Naive thymus-derived CD4-positive, alpha-beta T cell (primary cell): ENCODE measurements at regions not wholly inside any gene's neighbourhood (a gene's known extent, or its start where the extent isn't known, plus 50 kb on each side); places are given as distances from the start of the nearest gene placed in this dataset.
"Not testable (repeated sequence)": the region's sequence is repeated elsewhere in the genome, so short reads cannot be mapped to it uniquely, and the experiment has no call there.

Source experiments
- ATAC-seq: fragments of 150-1000 bp; cut with Tn5 transposase; 2 replicates; pipeline ENCODE4 v1.10.0; 2021; ENCODE audit warnings: mild to moderate bottlenecking, moderate library complexity
- CTCF ChIA-PET: fragments of 350-600 bp; sonication (Branson Sonifier 250); formaldehyde crosslinking; loops from one replicate; lab custom pipeline; 2021; ENCODE audit warnings: antibody characterized with exemption; lab: Charles Lee
- POLR2A ChIA-PET: fragments of 350-600 bp; sonication (Branson Sonifier 250); formaldehyde crosslinking; loops from one replicate; lab custom pipeline; 2021; ENCODE audit warnings: antibody characterized with exemption, inconsistent platforms; lab: Charles Lee
- DNase-seq, 9 donors: peaks; one replicate each; pipeline versions ENCODE4 v3.0.0 to v3.0.0-alpha.2; 2020 to 2022; ENCODE audit warnings: mixed read lengths in 1 of 9
- H3K27ac ChIP-seq: one replicate; pipeline ENCODE4 v1.7.0; 2013; ENCODE audit warnings: mild to moderate bottlenecking, low read depth, low read length, moderate library complexity
- H3K27me3 ChIP-seq, 2 donors: one replicate each; pipeline ENCODE4 v1.7.0; 2013; ENCODE audit warnings: low read length in 2 of 2, mild to moderate bottlenecking in 2 of 2, moderate library complexity in 2 of 2; ENCODE audit not compliant: control insufficient read depth in 2 of 2, insufficient read depth in 2 of 2
- H3K36me3 ChIP-seq, 3 experiments: 1 replicate in 2 of 3; 2 replicates in 1 of 3; pipeline ENCODE4 v1.7.0; 2013; ENCODE audit warnings: low read length in 3 of 3, mild to moderate bottlenecking in 3 of 3, moderate library complexity in 1 of 3; ENCODE audit not compliant: insufficient read depth in 3 of 3, control insufficient read depth in 2 of 3
- H3K4me1 ChIP-seq, 2 donors: one replicate each; pipeline ENCODE4 v1.7.0; 2013; ENCODE audit warnings: low read length in 2 of 2, mild to moderate bottlenecking in 2 of 2, moderate library complexity in 1 of 2; ENCODE audit not compliant: control insufficient read depth in 2 of 2, insufficient read depth in 2 of 2
- H3K4me3 ChIP-seq: 2 replicates; pipeline ENCODE4 v1.7.0; 2013; ENCODE audit warnings: mild to moderate bottlenecking, low read length
- H3K9me3 ChIP-seq, 3 experiments: 1 replicate in 2 of 3; 2 replicates in 1 of 3; pipeline ENCODE4 v1.7.0; 2013; ENCODE audit warnings: low read length in 3 of 3; ENCODE audit not compliant: control insufficient read depth in 2 of 3
- H3K27ac Mint-ChIP-seq, 9 donors: one replicate each; pipeline ENCODE4 v1.8.0; 2020 to 2022; ENCODE audit warnings: mixed read lengths in 9 of 9, mild to moderate bottlenecking in 8 of 9, moderate library complexity in 5 of 9, inconsistent platforms in 2 of 9
- H3K27me3 Mint-ChIP-seq, 5 donors: one replicate each; pipeline ENCODE4 v1.8.0; 2021 to 2022; ENCODE audit warnings: mixed read lengths in 5 of 5, mild to moderate bottlenecking in 1 of 5
- H3K36me3 Mint-ChIP-seq, 5 donors: one replicate each; pipeline ENCODE4 v1.8.0; 2020 to 2022; ENCODE audit warnings: mixed read lengths in 5 of 5, mild to moderate bottlenecking in 3 of 5, inconsistent platforms in 1 of 5
- H3K4me1 Mint-ChIP-seq, 7 donors: one replicate each; pipeline ENCODE4 v1.8.0; 2020 to 2022; ENCODE audit warnings: mixed read lengths in 7 of 7, mild to moderate bottlenecking in 3 of 7, inconsistent platforms in 1 of 7
- H3K4me3 Mint-ChIP-seq, 10 donors: one replicate each; pipeline ENCODE4 v1.8.0; 2020 to 2022; ENCODE audit warnings: mild to moderate bottlenecking in 10 of 10, mixed read lengths in 10 of 10, moderate library complexity in 6 of 10, inconsistent platforms in 2 of 10
- H3K9me3 Mint-ChIP-seq, 11 donors: one replicate each; pipeline ENCODE4 v1.8.0; 2020 to 2022; ENCODE audit warnings: mixed read lengths in 11 of 11, mild to moderate bottlenecking in 4 of 11, inconsistent platforms in 1 of 11, moderate library complexity in 1 of 11
- intact Hi-C, 2 donors: fragments of 100-400 bp; cut with micrococcal nuclease; formaldehyde crosslinking; loops; one replicate each; pipeline ENCODE4 v1.15.1; 2023

DNA sequence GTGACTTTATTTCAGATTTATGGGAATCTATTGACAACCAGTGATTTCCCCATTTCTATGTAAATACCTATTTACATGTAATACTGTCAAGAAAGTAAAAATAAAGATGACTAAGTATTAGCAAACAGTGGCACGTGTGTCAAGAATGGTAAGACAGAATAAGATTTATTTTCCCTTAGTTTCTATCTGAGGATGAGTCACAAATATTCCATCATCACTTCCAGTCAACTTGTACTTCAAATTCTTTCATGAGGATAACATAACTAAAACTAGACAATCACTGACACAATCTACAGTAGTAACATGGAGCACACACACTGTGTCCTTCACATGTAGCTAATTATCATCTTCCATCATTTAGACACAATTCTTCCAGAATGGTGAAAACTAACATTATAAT, 625.3 kb upstream of the PCDH7 start:
- H3K4me3 Mint-ChIP-seq: no peak overlapping the region
- no peaks in the 10 kb centered on the region for H3K36me3 ChIP-seq
- ATAC-seq (no peak), DNase-seq (no peak)
- no peaks in the 10 kb centered on the region for H3K9me3 ChIP-seq
- ChIA-PET CTCF (no interaction called here), POLR2A (no interaction called here)
- no peaks in the 10 kb centered on the region for H3K27me3 ChIP-seq
- H3K4me1 ChIP-seq: no peaks in the 10 kb centered on the region
- no peaks in the 10 kb centered on the region for H3K4me1 Mint-ChIP-seq
- H3K27me3 Mint-ChIP-seq: no peaks in the 10 kb centered on the region
- peaks cover 1 to 31% (median 12%) of the 10 kb centered on the region in 11 donors for H3K9me3 Mint-ChIP-seq
- H3K27ac ChIP-seq: no peak overlapping the region
- intact Hi-C loops: no loop called here
- no peak overlapping the region for H3K4me3 ChIP-seq
- H3K36me3 Mint-ChIP-seq: peaks cover 0 to 2% (median 0%) of the 10 kb centered on the region in 5 donors
- no peak overlapping the region for H3K27ac Mint-ChIP-seq

DNA sequence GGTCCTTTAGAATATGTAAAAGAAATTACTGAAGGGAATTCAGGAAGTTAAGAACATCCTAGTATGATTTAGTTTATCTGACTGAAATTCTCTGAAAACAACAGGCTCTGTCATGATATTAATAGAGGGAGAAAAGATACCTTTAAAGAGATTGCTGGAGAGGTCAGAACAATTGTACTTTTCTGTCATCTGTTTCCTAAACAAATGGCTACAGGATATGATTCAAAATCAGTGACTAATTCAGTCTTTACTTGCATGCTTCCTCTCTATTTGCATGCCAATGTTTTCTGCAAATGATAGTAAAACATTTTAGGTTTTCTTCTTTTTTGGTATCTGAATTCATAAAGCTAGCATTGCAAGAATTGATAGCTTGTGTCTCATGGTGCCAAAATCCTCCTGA, 616.7 kb upstream of the PCDH7 start:
- CTCF ChIA-PET: no interaction called here
- no peak for ATAC-seq

DNA sequence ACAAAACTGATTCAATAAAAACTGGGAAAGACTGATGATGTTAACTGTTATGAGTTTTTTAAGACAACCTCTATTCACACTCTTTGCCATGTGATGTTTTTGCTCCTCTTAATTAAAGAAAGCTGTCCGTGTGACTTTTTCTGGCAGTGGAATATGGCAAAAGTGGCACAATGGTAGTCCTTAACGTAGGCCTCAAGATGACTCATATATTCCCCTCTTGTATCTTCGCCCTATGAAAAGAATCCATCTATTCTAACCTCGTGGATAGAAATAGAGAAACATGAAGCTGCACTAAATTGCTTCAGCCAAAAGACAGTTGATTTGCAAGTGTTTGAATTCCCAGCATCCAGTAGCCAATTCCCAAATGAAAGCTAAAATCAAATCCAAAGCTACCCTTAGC, 603.8 kb upstream of the PCDH7 start:
- no peak overlapping the region for H3K4me3 Mint-ChIP-seq
- intact Hi-C loops: no loop called here
- no peaks in the 10 kb centered on the region for H3K27me3 Mint-ChIP-seq
- no peaks in the 10 kb centered on the region for H3K27me3 ChIP-seq
- no peak overlapping the region for H3K27ac ChIP-seq
- no peaks in the 10 kb centered on the region for H3K36me3 ChIP-seq
- H3K9me3 Mint-ChIP-seq: peaks cover 2 to 34% (median 10%) of the 10 kb centered on the region in 11 donors
- no peak overlapping the region for H3K27ac Mint-ChIP-seq
- CTCF ChIA-PET: no interaction called here
- no peaks in the 10 kb centered on the region for H3K36me3 Mint-ChIP-seq
- DNase-seq: no peak
- POLR2A ChIA-PET: no interaction called here
- no peak for ATAC-seq
- H3K4me1 Mint-ChIP-seq: no peaks in the 10 kb centered on the region
- H3K4me1 ChIP-seq: no peaks in the 10 kb centered on the region
- no peaks in the 10 kb centered on the region for H3K9me3 ChIP-seq
- no peak overlapping the region for H3K4me3 ChIP-seq

More for the DNA sequence above, 616.7 kb upstream of the PCDH7 start:
- DNase-seq: no peak
- Histone ChIP-seq H3K4me3 (no peak overlapping the region), H3K27ac (no peak overlapping the region), H3K4me1 (no peaks in the 10 kb centered on the region), H3K9me3 (no peaks in the 10 kb centered on the region), H3K36me3 (no peaks in the 10 kb centered on the region), H3K27me3 (no peaks in the 10 kb centered on the region)
- Mint-ChIP-seq H3K4me3 (no peak overlapping the region), H3K4me1 (no peaks in the 10 kb centered on the region), H3K36me3 (no peaks in the 10 kb centered on the region), H3K9me3 (peaks cover 0 to 18% (median 4%) of the 10 kb centered on the region in 11 donors), H3K27ac (no peak overlapping the region), H3K27me3 (no peaks in the 10 kb centered on the region)
- intact Hi-C loops: no loop called here
- POLR2A ChIA-PET: no interaction called here

DNA sequence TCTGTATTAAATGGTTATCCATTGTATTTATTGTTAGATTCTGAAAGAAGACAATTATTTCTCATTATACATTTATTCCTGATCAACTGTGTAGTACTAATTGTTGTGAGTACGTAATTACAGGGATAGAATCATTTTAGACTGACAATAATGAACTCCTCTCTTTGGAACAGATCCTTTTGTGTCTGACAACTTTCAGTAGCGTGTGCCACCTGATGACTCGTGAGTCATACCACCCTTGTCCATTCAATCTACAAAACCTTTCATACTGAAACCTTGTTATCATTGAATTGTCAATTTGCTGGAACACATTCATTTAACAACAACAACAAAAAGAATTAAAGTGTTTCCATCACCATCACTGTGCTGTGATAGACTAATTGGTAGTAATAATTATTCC, 602.7 kb upstream of the PCDH7 start:
- Histone ChIP-seq H3K4me1 (no peaks in the 10 kb centered on the region), H3K4me3 (no peak overlapping the region), H3K9me3 (no peaks in the 10 kb centered on the region), H3K27me3 (no peaks in the 10 kb centered on the region), H3K36me3 (no peaks in the 10 kb centered on the region), H3K27ac (no peak overlapping the region)
- no peak for ATAC-seq
- H3K4me1 Mint-ChIP-seq: no peaks in the 10 kb centered on the region
- H3K9me3 Mint-ChIP-seq: peaks cover 0 to 28% (median 9%) of the 10 kb centered on the region in 11 donors
- CTCF ChIA-PET: no interaction called here
- H3K27ac Mint-ChIP-seq: no peak overlapping the region
- POLR2A ChIA-PET: no interaction called here
- H3K27me3 Mint-ChIP-seq: no peaks in the 10 kb centered on the region
- intact Hi-C loops: no loop called here
- no peak for DNase-seq
- no peak overlapping the region for H3K4me3 Mint-ChIP-seq
- no peaks in the 10 kb centered on the region for H3K36me3 Mint-ChIP-seq

DNA sequence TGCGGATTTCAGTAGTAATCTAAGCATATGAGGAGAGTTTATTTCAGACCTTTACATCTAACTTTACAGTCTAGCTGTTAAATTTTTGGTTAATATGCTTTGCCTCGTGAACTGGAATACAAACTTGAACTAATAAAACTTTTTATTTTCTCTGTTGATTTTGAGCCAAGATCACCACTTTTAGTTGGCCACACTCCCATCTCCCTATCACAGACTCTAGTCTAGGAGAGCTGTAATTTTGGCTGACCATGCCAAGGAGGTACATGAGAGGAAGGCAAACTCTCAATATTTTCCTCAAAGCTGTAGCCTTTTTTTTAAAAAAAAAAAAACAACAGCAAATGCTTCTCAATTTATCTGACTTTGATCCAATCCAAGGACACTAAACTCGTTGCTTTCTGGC, 597.5 kb upstream of the PCDH7 start:
- no peaks in the 10 kb centered on the region for H3K27me3 ChIP-seq
- intact Hi-C loops: no loop called here
- POLR2A ChIA-PET: no interaction called here
- DNase-seq: no peak
- H3K27ac Mint-ChIP-seq: no peak overlapping the region
- H3K27me3 Mint-ChIP-seq: no peaks in the 10 kb centered on the region
- peaks cover 0 to 12% (median 5%) of the 10 kb centered on the region in 11 donors for H3K9me3 Mint-ChIP-seq
- peaks cover 0 to 4% (median 0%) of the 10 kb centered on the region in 3 experiments for H3K9me3 ChIP-seq
- H3K27ac ChIP-seq: no peak overlapping the region
- no peak overlapping the region for H3K4me3 Mint-ChIP-seq
- no peaks in the 10 kb centered on the region for H3K36me3 Mint-ChIP-seq
- no peak overlapping the region for H3K4me3 ChIP-seq
- H3K4me1 ChIP-seq: no peaks in the 10 kb centered on the region
- no peaks in the 10 kb centered on the region for H3K4me1 Mint-ChIP-seq
- CTCF ChIA-PET: no interaction called here
- no peak for ATAC-seq
- no peaks in the 10 kb centered on the region for H3K36me3 ChIP-seq

DNA sequence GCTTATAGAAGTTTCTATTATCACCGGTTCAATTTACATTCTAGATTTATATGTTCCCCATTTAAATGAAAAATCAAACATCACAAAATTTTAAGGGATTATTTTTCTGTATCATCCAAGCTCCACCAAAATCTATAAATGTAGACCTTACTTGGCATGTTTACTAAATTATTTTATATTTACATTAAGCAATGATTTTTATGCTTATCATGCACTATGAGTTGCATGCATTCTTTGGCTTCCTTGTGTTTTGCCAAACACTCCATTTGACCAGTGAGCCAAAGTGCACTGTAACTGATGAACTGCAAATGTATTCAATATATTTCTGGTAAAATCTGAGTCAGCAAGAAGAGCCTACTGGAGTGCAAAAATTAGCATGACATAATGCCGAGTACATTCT, 595.5 kb upstream of the PCDH7 start:
- DNase-seq, H3K36me3 Mint-ChIP-seq, H3K4me3 Mint-ChIP-seq, H3K27me3 ChIP-seq, H3K4me3 ChIP-seq, H3K4me1 ChIP-seq, H3K36me3 ChIP-seq, H3K4me1 Mint-ChIP-seq, POLR2A ChIA-PET, H3K27me3 Mint-ChIP-seq, ATAC-seq, intact Hi-C loops, H3K27ac ChIP-seq, H3K27ac Mint-ChIP-seq, H3K9me3 Mint-ChIP-seq, CTCF ChIA-PET, H3K9me3 ChIP-seq: not testable (repeated sequence)

DNA sequence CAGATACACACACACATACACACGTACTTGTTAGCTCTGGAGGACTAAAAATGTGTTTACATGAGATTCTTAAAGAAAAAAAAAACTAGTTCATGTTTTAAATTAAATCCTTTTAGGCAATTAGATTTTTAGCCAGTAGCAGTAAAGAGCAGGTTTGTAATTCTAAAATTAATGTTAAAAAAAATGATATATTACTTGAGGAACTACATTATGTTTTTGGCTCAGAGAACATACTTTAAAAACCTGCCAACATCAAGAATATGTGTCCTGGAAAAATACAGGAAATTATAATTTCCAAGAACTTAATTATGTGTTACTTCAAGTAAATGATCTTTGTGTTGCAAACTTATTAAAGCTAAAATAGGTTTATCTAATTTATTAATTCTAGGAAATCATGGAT, 594.3 kb upstream of the PCDH7 start:
- DNase-seq (no peak), ATAC-seq (no peak)
- H3K27ac ChIP-seq: no peak overlapping the region
- Mint-ChIP-seq H3K9me3 (peaks cover 0 to 5% (median 3%) of the 10 kb centered on the region in 11 donors), H3K4me3 (no peak overlapping the region), H3K4me1 (no peaks in the 10 kb centered on the region), H3K27me3 (no peaks in the 10 kb centered on the region), H3K36me3 (no peaks in the 10 kb centered on the region), H3K27ac (no peak overlapping the region)
- peaks cover 0 to 4% (median 0%) of the 10 kb centered on the region in 3 experiments for H3K9me3 ChIP-seq
- no peaks in the 10 kb centered on the region for H3K27me3 ChIP-seq
- no peak overlapping the region for H3K4me3 ChIP-seq
- H3K36me3 ChIP-seq: no peaks in the 10 kb centered on the region
- intact Hi-C loops: no loop called here
- no peaks in the 10 kb centered on the region for H3K4me1 ChIP-seq
- ChIA-PET POLR2A (no interaction called here), CTCF (no interaction called here)
